HEK293 (cell line): ENCODE measurements at regions not wholly inside any gene's neighbourhood (a gene's known extent, or its start where the extent isn't known, plus 50 kb on each side); places are given as distances from the start of the nearest gene placed in this dataset.

Source experiments
- CTCF ChIA-PET: fragments of 350-600 bp; formaldehyde crosslinking; extraction: SDS; loops from one replicate; lab custom pipeline; 2021; ENCODE audit warnings: antibody characterized with exemption; lab: Yijun Ruan, JAX
- POLR2A ChIA-PET: fragments of 300-600 bp; formaldehyde crosslinking; extraction: SDS; loops from one replicate; lab custom pipeline; 2020; ENCODE audit warnings: antibody characterized with exemption, inconsistent platforms; lab: Yijun Ruan, JAX
- H3K27ac ChIP-seq: fragments of 200-500 bp; sonication (Bioruptor generic); 2 replicates; pipeline ENCODE4 v1.5.1; 2014; ENCODE audit warnings: low read depth, low read length, control low read depth, inconsistent platforms; ENCODE audit errors: extremely low read depth
- H3K36me3 ChIP-seq, 2 experiments: fragments of 200-500 bp in 1 of 2; sonication (Bioruptor generic) in 1 of 2; 1 replicate in 1 of 2; 2 replicates in 1 of 2; pipeline ENCODE4 v1.5.1; 2014 to 2017; ENCODE audit warnings: inconsistent platforms in 2 of 2, low read length in 2 of 2; ENCODE audit not compliant: control insufficient read depth in 2 of 2, insufficient read depth in 1 of 2
- H3K4me1 ChIP-seq: fragments of 200-500 bp; sonication (Bioruptor generic); 2 replicates; pipeline ENCODE4 v1.5.1; 2014; ENCODE audit warnings: mild to moderate bottlenecking, low read length, inconsistent platforms; ENCODE audit not compliant: control insufficient read depth, insufficient read depth
- H3K4me3 ChIP-seq: 2 replicates; pipeline ENCODE4 v1.5.1; 2011; ENCODE audit warnings: low read depth, mild to moderate bottlenecking, control low read depth, low read length, moderate library complexity
- H3K9me3 ChIP-seq: fragments of 200-500 bp; sonication (Bioruptor generic); 2 replicates; pipeline ENCODE4 v1.5.1; 2014; ENCODE audit warnings: low read depth, low read length, inconsistent platforms; ENCODE audit not compliant: control insufficient read depth, insufficient read depth
- ELK4 ChIP-seq: IDR thresholded peaks from 2 replicates; pipeline ENCODE4 v1.6.1; 2011; ENCODE audit warnings: mild to moderate bottlenecking, low read depth, low read length, borderline replicate concordance
- HOXD13 ChIP-seq: sonication (generic); formaldehyde crosslinking; IDR thresholded peaks from 2 replicates; pipeline ENCODE4 v1.8.0; 2022; ENCODE audit warnings: missing genetic modification reagents, borderline replicate concordance
- KLF10 ChIP-seq: fragments of 450-650 bp; IDR thresholded peaks from 2 replicates; pipeline ENCODE4 v1.5.1; 2018; ENCODE audit warnings: missing biosample characterization, mild to moderate bottlenecking, missing genetic modification characterization
- REPIN1 ChIP-seq: fragments of 450-650 bp; formaldehyde crosslinking; IDR thresholded peaks from 2 replicates; pipeline ENCODE4 v1.5.1; 2017; ENCODE audit warnings: missing biosample characterization, missing genetic modification characterization, low read depth
- SCRT1 ChIP-seq: fragments of 450-650 bp; formaldehyde crosslinking; IDR thresholded peaks from 2 replicates; pipeline ENCODE4 v1.5.1; 2016; ENCODE audit warnings: missing biosample characterization, missing genetic modification characterization, borderline replicate concordance
- YY2 ChIP-seq: fragments of 450-650 bp; formaldehyde crosslinking; IDR thresholded peaks from 2 replicates; pipeline ENCODE4 v1.5.1; 2016; ENCODE audit warnings: missing biosample characterization, missing genetic modification characterization
- ZBTB48 ChIP-seq: fragments of 450-650 bp; formaldehyde crosslinking; IDR thresholded peaks from 2 replicates; pipeline ENCODE4 v1.5.1; 2016; ENCODE audit warnings: missing biosample characterization, missing genetic modification characterization
- ZBTB8A ChIP-seq: fragments of 450-650 bp; formaldehyde crosslinking; IDR thresholded peaks from 2 replicates; pipeline ENCODE4 v1.5.1; 2016; ENCODE audit warnings: missing biosample characterization, missing genetic modification characterization
- ZFHX2 ChIP-seq: fragments of 450-650 bp; formaldehyde crosslinking; conservative IDR thresholded peaks from 2 replicates; pipeline ENCODE4 v1.5.1; 2016; ENCODE audit warnings: missing biosample characterization, missing genetic modification characterization
- ZNF114 ChIP-seq: fragments of 450-650 bp; formaldehyde crosslinking; IDR thresholded peaks from 2 replicates; pipeline ENCODE4 v1.5.0; 2017; ENCODE audit warnings: missing biosample characterization, missing genetic modification characterization
- ZNF148 ChIP-seq: fragments of 450-650 bp; formaldehyde crosslinking; IDR thresholded peaks from 2 replicates; pipeline ENCODE4 v1.5.0; 2017; ENCODE audit warnings: missing biosample characterization, missing genetic modification characterization, borderline replicate concordance
- ZNF157 ChIP-seq: fragments of 450-650 bp; formaldehyde crosslinking; IDR thresholded peaks from 2 replicates; pipeline ENCODE4 v1.5.1; 2016; ENCODE audit warnings: missing biosample characterization, missing genetic modification characterization
- ZNF175 ChIP-seq: fragments of 450-650 bp; formaldehyde crosslinking; IDR thresholded peaks from 2 replicates; pipeline ENCODE4 v1.5.1; 2016; ENCODE audit warnings: missing biosample characterization, missing genetic modification characterization
- ZNF2 ChIP-seq: fragments of 450-650 bp; formaldehyde crosslinking; IDR thresholded peaks from 2 replicates; pipeline ENCODE4 v1.5.1; 2016; ENCODE audit warnings: missing biosample characterization, missing genetic modification characterization
- ZNF239 ChIP-seq: fragments of 450-650 bp; formaldehyde crosslinking; IDR thresholded peaks from 2 replicates; pipeline ENCODE4 v1.5.1; 2016; ENCODE audit warnings: missing biosample characterization, missing genetic modification characterization
- ZNF24 ChIP-seq: fragments of 450-650 bp; formaldehyde crosslinking; IDR thresholded peaks from 2 replicates; pipeline ENCODE4 v1.5.1; 2016; ENCODE audit warnings: missing biosample characterization, missing genetic modification characterization
- ZNF280D ChIP-seq: fragments of 450-650 bp; formaldehyde crosslinking; IDR thresholded peaks from 2 replicates; pipeline ENCODE4 v1.5.1; 2016; ENCODE audit warnings: missing biosample characterization, missing genetic modification characterization
- ZNF324 ChIP-seq: fragments of 450-650 bp; formaldehyde crosslinking; IDR thresholded peaks from 2 replicates; pipeline ENCODE4 v1.5.1; 2016; ENCODE audit warnings: missing biosample characterization, missing genetic modification characterization
- ZNF423 ChIP-seq: fragments of 450-650 bp; formaldehyde crosslinking; IDR thresholded peaks from 2 replicates; pipeline ENCODE4 v1.5.1; 2016; ENCODE audit warnings: missing biosample characterization, missing genetic modification characterization
- ZNF426 ChIP-seq: fragments of 450-650 bp; formaldehyde crosslinking; IDR thresholded peaks from 2 replicates; pipeline ENCODE4 v1.5.1; 2017; ENCODE audit warnings: missing biosample characterization, missing genetic modification characterization, mild to moderate bottlenecking, inconsistent platforms, moderate library complexity
- ZNF768 ChIP-seq: fragments of 450-650 bp; formaldehyde crosslinking; IDR thresholded peaks from 2 replicates; pipeline ENCODE4 v1.5.1; 2018; ENCODE audit warnings: missing biosample characterization, mild to moderate bottlenecking, missing genetic modification characterization
- ZNF777 ChIP-seq: fragments of 450-650 bp; formaldehyde crosslinking; IDR thresholded peaks from 2 replicates; pipeline ENCODE4 v1.5.1; 2017; ENCODE audit warnings: missing biosample characterization, missing genetic modification characterization, borderline replicate concordance
- ZNF792 ChIP-seq: fragments of 450-650 bp; formaldehyde crosslinking; IDR thresholded peaks from 2 replicates; pipeline ENCODE4 v1.5.1; 2016; ENCODE audit warnings: missing biosample characterization, missing genetic modification characterization
- ZSCAN4 ChIP-seq: fragments of 450-650 bp; formaldehyde crosslinking; IDR thresholded peaks from 2 replicates; pipeline ENCODE4 v1.5.1; 2017; ENCODE audit warnings: missing biosample characterization, missing genetic modification characterization
- ZSCAN5A ChIP-seq: fragments of 450-650 bp; formaldehyde crosslinking; IDR thresholded peaks from 2 replicates; pipeline ENCODE4 v1.5.1; 2016; ENCODE audit warnings: missing biosample characterization, missing genetic modification characterization

- H3K9me3 ChIP-seq: no peaks in the 10 kb centered on the region
- no peaks in the 10 kb centered on the region for H3K4me1 ChIP-seq
- no peak overlapping the region for H3K27ac ChIP-seq
- H3K36me3 ChIP-seq: no peaks in the 10 kb centered on the region
- POLR2A ChIA-PET: no interaction called here
- no peak for TF ChIP-seq ZNF423 (tag by site-specific recombination)
- TF ChIP-seq ELK4: no peak
- no peak for TF ChIP-seq ZNF792 (tag by site-specific recombination)
- no peak for TF ChIP-seq KLF10
- TF ChIP-seq ZSCAN5A (tag by site-specific recombination): no peak
- no peak for TF ChIP-seq ZBTB8A (tag by site-specific recombination)
- no peak for TF ChIP-seq ZNF24
- no peak for TF ChIP-seq SCRT1 (tag by site-specific recombination)
- TF ChIP-seq ZNF2 (tag by site-specific recombination): no peak
- no peak for TF ChIP-seq ZNF148 (tag by site-specific recombination)
- TF ChIP-seq ZSCAN4 (tag by site-specific recombination): no peak
- no peak for TF ChIP-seq HOXD13
- no peak for TF ChIP-seq ZFHX2 (tag by site-specific recombination)
- no peak for TF ChIP-seq ZNF157 (tag by site-specific recombination)
- TF ChIP-seq, all 188 proteins: peak for 0
- no peak overlapping the region for H3K4me3 ChIP-seq
- CTCF ChIA-PET: interaction anchor here (0.5 kb wide), 1 partner anchor 505 kb away, joined by 3 read pairs; no protein-coding TSS in a partner anchor
These were observed 330.4 kb upstream of the SMIM21 start for GRCh38 chr18:75757951-75758350.

- no peak overlapping the region for H3K27ac ChIP-seq
- no peaks in the 10 kb centered on the region for H3K9me3 ChIP-seq
- no peaks in the 10 kb centered on the region for H3K36me3 ChIP-seq
- no peak overlapping the region for H3K4me3 ChIP-seq
- ChIA-PET POLR2A (no interaction called here), CTCF (no interaction called here)
- no peak for TF ChIP-seq ZNF239
- TF ChIP-seq ZNF114 (tag by site-specific recombination): no peak
- no peak for TF ChIP-seq ZNF324 (tag by site-specific recombination)
- H3K4me1 ChIP-seq: no peaks in the 10 kb centered on the region
These were observed 326.9 kb upstream of the SMIM21 start for GRCh38 chr18:75754433-75754832.

- H3K4me3 ChIP-seq: no peak overlapping the region
- no peaks in the 10 kb centered on the region for H3K9me3 ChIP-seq
- H3K27ac ChIP-seq: no peak overlapping the region
- ChIA-PET POLR2A (no interaction called here), CTCF (interaction anchor here (0.6 kb wide), 1 partner anchor 9 kb away, joined by 3 read pairs; no protein-coding TSS in a partner anchor)
- no peaks in the 10 kb centered on the region for H3K4me1 ChIP-seq
- no peaks in the 10 kb centered on the region for H3K36me3 ChIP-seq
- TF ChIP-seq REPIN1 (tag by site-specific recombination) (no peak), ZBTB48 (tag by site-specific recombination) (no peak), ZNF426 (no peak), YY2 (tag by site-specific recombination) (no peak), ZNF768 (tag by site-specific recombination) (no peak), ZNF175 (tag by site-specific recombination) (no peak), ZNF280D (no peak), HOXD13 (no peak), ZNF777 (tag by site-specific recombination) (no peak)
These were observed 326.2 kb upstream of the SMIM21 start for GRCh38 chr18:75753753-75754152.
